RCC 7860 (cell line): ENCODE measurements at regions not wholly inside any gene's neighbourhood (a gene's known extent, or its start where the extent isn't known, plus 50 kb on each side); places are given as distances from the start of the nearest gene placed in this dataset.

ENCODE experiments used
- DNase-seq: peaks from one replicate; pipeline ENCODE4 v3.0.0-alpha.2; 2015; ENCODE audit warnings: low spot score
- FAIRE-seq: peaks from 2 replicates; lab custom pipeline; 2012; peaks lifted over from hg19 to GRCh38; lab: Jason Lieb, UNC

- no peak for FAIRE-seq
- no peak for DNase-seq
Measured at GRCh38 chr6:22222469-22222868, 74.4 kb downstream of the PRL start.

- no peak for DNase-seq
- no peak for FAIRE-seq
Measured at GRCh38 chr6:22227824-22228610, 68.8 kb downstream of the PRL start.

- DNase-seq (no peak), FAIRE-seq (no peak)
Measured at GRCh38 chr6:22231050-22231449, 65.8 kb downstream of the PRL start.

GRCh38 chr6:22231616-22232015 is 65.2 kb downstream of the PRL start:
- FAIRE-seq (peak; percentile 89), DNase-seq (peak; percentile 78)

- DNase-seq: peak; percentile 100
- peak; percentile 98 for FAIRE-seq
Measured at GRCh38 chr6:22236626-22237414, 60.0 kb downstream of the PRL start.
